PC-9 (cell line): ENCODE measurements at regions not wholly inside any gene's neighbourhood (a gene's known extent, or its start where the extent isn't known, plus 50 kb on each side); places are given as distances from the start of the nearest gene placed in this dataset.

Experiments used
- CTCF ChIP-seq: fragments of 200-600 bp; sonication (generic); conservative IDR thresholded peaks from 2 replicates; pipeline ENCODE4 v1.6.1; 2017; ENCODE audit warnings: mixed run types, antibody characterized with exemption, mild to moderate bottlenecking, moderate library complexity
- EZH2 ChIP-seq: fragments of 200-600 bp; sonication (generic); IDR thresholded peaks from 2 replicates; pipeline ENCODE4 v1.8.0; 2017; ENCODE audit warnings: antibody characterized with exemption, low read depth

GRCh38 chr6:137740091-137740755 is 126.8 kb upstream of the TNFAIP3 start:
- TF ChIP-seq CTCF, result no peak
- TF ChIP-seq EZH2, result no peak
